H7 (cell line): ENCODE measurements at regions not wholly inside any gene's neighbourhood (a gene's known extent, or its start where the extent isn't known, plus 50 kb on each side); places are given as distances from the start of the nearest gene placed in this dataset.

Source experiments
- DNase-seq: peaks from one replicate; pipeline ENCODE4 v3.0.0; 2012
- H3K27me3 ChIP-seq: 2 replicates; pipeline ENCODE4 v1.6.0; 2011; ENCODE audit warnings: mild to moderate bottlenecking, low read length; ENCODE audit not compliant: control insufficient read depth, insufficient read depth
- H3K36me3 ChIP-seq: replicated peaks from 2 replicates; pipeline ENCODE4 v1.5.1; 2011; ENCODE audit warnings: low read length; ENCODE audit not compliant: control insufficient read depth, insufficient read depth
- H3K4me3 ChIP-seq: 2 replicates; pipeline ENCODE4 v1.5.1; 2011; ENCODE audit warnings: low read depth, mild to moderate bottlenecking, control low read depth, low read length, moderate library complexity; ENCODE audit not compliant: insufficient read depth

- Histone ChIP-seq H3K4me3 (no peak overlapping the region), H3K36me3 (no peaks in the 10 kb centered on the region), H3K27me3 (no peaks in the 10 kb centered on the region)
- DNase-seq = no peak
Observed at GRCh38 chr3:64422192-64422591, 196.9 kb upstream of the PRICKLE2 start.

- no peak overlapping the region for H3K4me3 ChIP-seq
- no peaks in the 10 kb centered on the region for H3K27me3 ChIP-seq
- no peaks in the 10 kb centered on the region for H3K36me3 ChIP-seq
- no peak for DNase-seq
Observed at GRCh38 chr3:64417816-64418215, 192.6 kb upstream of the PRICKLE2 start.

- H3K4me3 ChIP-seq = no peak overlapping the region
- DNase-seq = no peak
- no peaks in the 10 kb centered on the region for H3K36me3 ChIP-seq
- no peaks in the 10 kb centered on the region for H3K27me3 ChIP-seq
Observed at GRCh38 chr3:64414043-64414442, 188.8 kb upstream of the PRICKLE2 start.

- Histone ChIP-seq H3K27me3 (no peaks in the 10 kb centered on the region), H3K36me3 (no peaks in the 10 kb centered on the region), H3K4me3 (no peak overlapping the region)
- DNase-seq = no peak
Observed at GRCh38 chr3:64411101-64411500, 185.8 kb upstream of the PRICKLE2 start.

- no peak overlapping the region for H3K4me3 ChIP-seq
- no peak for DNase-seq
- H3K27me3 ChIP-seq = no peaks in the 10 kb centered on the region
- H3K36me3 ChIP-seq = no peaks in the 10 kb centered on the region
Observed at GRCh38 chr3:64410226-64410625, 185.0 kb upstream of the PRICKLE2 start.

GRCh38 chr3:64408770-64409169 is 183.5 kb upstream of the PRICKLE2 start:
- Histone ChIP-seq H3K27me3 (no peaks in the 10 kb centered on the region), H3K4me3 (no peak overlapping the region), H3K36me3 (no peaks in the 10 kb centered on the region)
- DNase-seq = no peak

GRCh38 chr3:64406271-64406670 is 181.0 kb upstream of the PRICKLE2 start:
- H3K4me3 ChIP-seq = no peak overlapping the region
- DNase-seq = no peak
- no peaks in the 10 kb centered on the region for H3K36me3 ChIP-seq
- H3K27me3 ChIP-seq = no peaks in the 10 kb centered on the region

- Histone ChIP-seq H3K36me3 (no peaks in the 10 kb centered on the region), H3K27me3 (no peaks in the 10 kb centered on the region)
Observed at GRCh38 chr3:64405211-64405835, 180.1 kb upstream of the PRICKLE2 start.

GRCh38 chr3:64400706-64401105 is 175.4 kb upstream of the PRICKLE2 start:
- DNase-seq = no peak
- H3K36me3 ChIP-seq = no peaks in the 10 kb centered on the region
- no peaks in the 10 kb centered on the region for H3K27me3 ChIP-seq
- H3K4me3 ChIP-seq = no peak overlapping the region

More at GRCh38 chr3:64405211-64405835, 180.1 kb upstream of the PRICKLE2 start:
- no peak for DNase-seq
- H3K4me3 ChIP-seq = no peak overlapping the region

GRCh38 chr3:64399205-64399800 is 174.0 kb upstream of the PRICKLE2 start:
- Histone ChIP-seq H3K36me3 (no peaks in the 10 kb centered on the region), H3K4me3 (no peak overlapping the region)
- DNase-seq = peak; percentile 26

GRCh38 chr3:64398476-64398875 is 173.2 kb upstream of the PRICKLE2 start:
- Histone ChIP-seq H3K36me3 (no peaks in the 10 kb centered on the region), H3K4me3 (no peak overlapping the region), H3K27me3 (no peaks in the 10 kb centered on the region)
- no peak for DNase-seq

More at GRCh38 chr3:64399205-64399800, 174.0 kb upstream of the PRICKLE2 start:
- H3K27me3 ChIP-seq = no peaks in the 10 kb centered on the region

- Histone ChIP-seq H3K27me3 (no peaks in the 10 kb centered on the region), H3K4me3 (no peak overlapping the region), H3K36me3 (no peaks in the 10 kb centered on the region)
- DNase-seq = no peak
Observed at GRCh38 chr3:64398006-64398405, 172.7 kb upstream of the PRICKLE2 start.

GRCh38 chr3:64397573-64397972 is 172.3 kb upstream of the PRICKLE2 start:
- Histone ChIP-seq H3K36me3 (no peaks in the 10 kb centered on the region), H3K27me3 (no peaks in the 10 kb centered on the region), H3K4me3 (no peak overlapping the region)
- no peak for DNase-seq

GRCh38 chr3:64395490-64395889 is 170.2 kb upstream of the PRICKLE2 start:
- no peaks in the 10 kb centered on the region for H3K36me3 ChIP-seq
- DNase-seq = no peak
- no peaks in the 10 kb centered on the region for H3K27me3 ChIP-seq
- H3K4me3 ChIP-seq = no peak overlapping the region

GRCh38 chr3:64393193-64393592 is 167.9 kb upstream of the PRICKLE2 start:
- H3K36me3 ChIP-seq = no peaks in the 10 kb centered on the region
- H3K27me3 ChIP-seq = no peaks in the 10 kb centered on the region
- no peak for DNase-seq
- H3K4me3 ChIP-seq = no peak overlapping the region
